NOMO-1 treated with DMSO at 0.1 percent for 48 hours (cell line): ENCODE measurements at regions not wholly inside any gene's neighbourhood (a gene's known extent, or its start where the extent isn't known, plus 50 kb on each side); places are given as distances from the start of the nearest gene placed in this dataset.

ENCODE experiments used
- DNase-seq: peaks from one replicate; lab custom pipeline; 2025; ENCODE audit not compliant: unreplicated experiment; lab: John Stamatoyannopoulos, UW

- DNase-seq, result no peak
Measured at GRCh38 chr15:100734586-100734985, 132.2 kb downstream of the ASB7 start.

GRCh38 chr15:100735129-100736053 is 133.0 kb downstream of the ASB7 start:
- no peak for DNase-seq

- DNase-seq, result no peak
Measured at GRCh38 chr15:100737214-100737613, 134.8 kb downstream of the ASB7 start.

- no peak for DNase-seq
Measured at GRCh38 chr15:100738614-100739013, 136.2 kb downstream of the ASB7 start.

GRCh38 chr15:100740138-100740537 is 137.7 kb downstream of the ASB7 start:
- no peak for DNase-seq

- DNase-seq, result no peak
Measured at GRCh38 chr15:100751585-100751984, 128.0 kb upstream of the ALDH1A3 start.

- DNase-seq, result no peak
Measured at GRCh38 chr15:100753503-100753902, 126.1 kb upstream of the ALDH1A3 start.

- no peak for DNase-seq
Measured at GRCh38 chr15:100757661-100758060, 122.0 kb upstream of the ALDH1A3 start.

- no peak for DNase-seq
Measured at GRCh38 chr15:100758555-100758954, 121.1 kb upstream of the ALDH1A3 start.

GRCh38 chr15:100759106-100759505 is 120.5 kb upstream of the ALDH1A3 start:
- no peak for DNase-seq

- no peak for DNase-seq
Measured at GRCh38 chr15:100759698-100760356, 119.8 kb upstream of the ALDH1A3 start.

GRCh38 chr15:100760357-100760903 is 119.2 kb upstream of the ALDH1A3 start:
- DNase-seq, result no peak

GRCh38 chr15:100761290-100761935 is 118.2 kb upstream of the ALDH1A3 start:
- no peak for DNase-seq

- DNase-seq, result no peak
Measured at GRCh38 chr15:100762289-100762688, 117.3 kb upstream of the ALDH1A3 start.

- no peak for DNase-seq
Measured at GRCh38 chr15:100762913-100763834, 116.5 kb upstream of the ALDH1A3 start.

- DNase-seq, result no peak
Measured at GRCh38 chr15:100763835-100764750, 115.5 kb upstream of the ALDH1A3 start.

- no peak for DNase-seq
Measured at GRCh38 chr15:100764778-100765466, 114.7 kb upstream of the ALDH1A3 start.

GRCh38 chr15:100765467-100766241 is 114.0 kb upstream of the ALDH1A3 start:
- DNase-seq, result no peak
